K562 (cell line): ENCODE measurements at regions not wholly inside any gene's neighbourhood (a gene's known extent, or its start where the extent isn't known, plus 50 kb on each side); places are given as distances from the start of the nearest gene placed in this dataset.

Experiments used
- ATAC-seq: fragments of 200-7000 bp; cut with Tn5 transposase; 3 replicates; pipeline ENCODE4 v1.9.1; 2020; ENCODE audit warnings: moderate library complexity
- BruUV-seq: library from RNA; stranded (reverse); fragments of 400-500 nt; replicated peaks from 2 replicates; lab custom pipeline; 2021; lab: Mats Ljungman, UMichigan
- CTCF ChIA-PET: fragments of 300-600 bp; formaldehyde crosslinking; extraction: SDS; loops from one replicate; lab custom pipeline; 2021; ENCODE audit warnings: low intra/inter-chr PET ratio; lab: Yijun Ruan, JAX
- POLR2A ChIA-PET: fragments of 300-600, 350-650 bp; sonication (Branson Sonifier 250); formaldehyde crosslinking; extraction: SDS; loops from one replicate; lab custom pipeline; 2021; ENCODE audit warnings: antibody characterized with exemption, inconsistent platforms; lab: Yijun Ruan, JAX
- DNase-seq, 4 experiments: peaks; one replicate each; pipeline versions ENCODE4 v3.0.0 to v3.0.0-alpha.2; 2011 to 2018; ENCODE audit warnings: low spot score in 3 of 4, mixed read lengths in 3 of 4; ENCODE audit errors: extremely low read depth in 1 of 4
- FAIRE-seq: peaks from 2 replicates; lab custom pipeline; 2011; peaks lifted over from hg19 to GRCh38; lab: Jason Lieb, UNC
- H2AFZ ChIP-seq: 2 replicates; pipeline ENCODE4 v1.6.0; 2011; ENCODE audit warnings: low read depth, low read length, control low read depth, inconsistent platforms
- H3K27ac ChIP-seq: fragments of 200-600 bp; 3 replicates; pipeline ENCODE4 v1.8.0; 2011; ENCODE audit warnings: low read depth, mild to moderate bottlenecking, control low read depth, inconsistent platforms, low read length, moderate library complexity, mixed read lengths; ENCODE audit errors: extremely low read depth
- H3K27me3 ChIP-seq, 2 experiments: fragments of 300-600 bp in 1 of 2; 2 replicates in 1 of 2; 3 replicates in 1 of 2; pipeline versions ENCODE4 v1.6.0 to v1.8.0; 2011; ENCODE audit warnings: inconsistent platforms in 2 of 2, low read length in 2 of 2, mild to moderate bottlenecking in 1 of 2, mixed read lengths in 1 of 2, moderate library complexity in 1 of 2; ENCODE audit not compliant: control insufficient read depth in 2 of 2, insufficient read depth in 2 of 2
- H3K36me3 ChIP-seq: fragments of 300-600 bp; 3 replicates; pipeline ENCODE4 v1.8.0; 2011; ENCODE audit warnings: mild to moderate bottlenecking, low read length, inconsistent platforms; ENCODE audit not compliant: control insufficient read depth, insufficient read depth
- H3K4me1 ChIP-seq, 2 experiments: fragments of 200-600 bp in 1 of 2; replicated peaks in 1 of 2; 2 replicates in 1 of 2; 3 replicates in 1 of 2; pipeline versions ENCODE4 v1.5.1 to v1.8.0; 2011; ENCODE audit warnings: inconsistent platforms in 2 of 2, low read length in 2 of 2, mild to moderate bottlenecking in 1 of 2, mixed read lengths in 1 of 2, moderate library complexity in 1 of 2; ENCODE audit not compliant: control insufficient read depth in 2 of 2, insufficient read depth in 2 of 2
- H3K4me2 ChIP-seq: 2 replicates; pipeline ENCODE4 v1.6.1; 2011; ENCODE audit warnings: low read length, control low read depth, inconsistent platforms, mixed read lengths; ENCODE audit not compliant: insufficient read depth
- H3K4me3 ChIP-seq: fragments of 200-600 bp; sonication (generic), shearing (Covaris generic); 2 replicates; pipeline ENCODE4 v1.5.1; 2016; ENCODE audit warnings: control low read depth, inconsistent platforms
- H3K79me2 ChIP-seq: fragments of 200-600 bp; 3 replicates; pipeline ENCODE4 v1.8.0; 2011; ENCODE audit warnings: low read length, inconsistent platforms; ENCODE audit not compliant: control insufficient read depth, insufficient read depth
- H3K9ac ChIP-seq, 2 experiments: 2 replicates each; pipeline versions ENCODE4 v1.6.0 to v1.6.1; 2011; ENCODE audit warnings: low read depth in 2 of 2, low read length in 2 of 2, control low read depth in 1 of 2, inconsistent platforms in 1 of 2, mild to moderate bottlenecking in 1 of 2, mixed read lengths in 1 of 2; ENCODE audit not compliant: insufficient read depth in 1 of 2
- H3K9me1 ChIP-seq: one replicate; pipeline ENCODE4 v1.6.0; 2011; ENCODE audit warnings: inconsistent platforms, mild to moderate bottlenecking, low read length, moderate library complexity; ENCODE audit not compliant: control insufficient read depth, insufficient read depth
- H3K9me3 ChIP-seq: replicated peaks from 2 replicates; pipeline ENCODE4 v1.5.1; 2011; ENCODE audit warnings: low read depth, low read length, inconsistent platforms; ENCODE audit not compliant: control insufficient read depth, insufficient read depth
- H4K20me1 ChIP-seq: replicated peaks from 2 replicates; pipeline ENCODE4 v1.6.1; 2011; ENCODE audit warnings: low read length, inconsistent platforms, mixed read lengths; ENCODE audit not compliant: control insufficient read depth, insufficient read depth
- ELF2 ChIP-seq: fragments of 250-450 bp; sonication (Bioruptor Pico); IDR thresholded peaks from 2 replicates; pipeline ENCODE4 v1.5.0; 2021; ENCODE audit warnings: mild to moderate bottlenecking
- MCM3 ChIP-seq: fragments of 450-650 bp; IDR thresholded peaks from 2 replicates; pipeline ENCODE4 v1.6.1; 2016
- PHF21A ChIP-seq: fragments of 450-650 bp; IDR thresholded peaks from 2 replicates; pipeline ENCODE4 v1.6.1; 2017; ENCODE audit warnings: low read depth, borderline replicate concordance
- YY1 ChIP-seq, 3 experiments: IDR thresholded peaks; 2 replicates each; pipeline ENCODE4 v1.6.1; 2011; ENCODE audit warnings: low read length in 2 of 3, mild to moderate bottlenecking in 2 of 3, moderate library complexity in 2 of 3, borderline replicate concordance in 1 of 3, control low read depth in 1 of 3, low read depth in 1 of 3; ENCODE audit not compliant: insufficient read depth in 3 of 3, insufficient replicate concordance in 2 of 3, control insufficient read depth in 1 of 3, insufficient read length in 1 of 3; ENCODE audit errors: extremely low read depth in 1 of 3
- ZHX1 ChIP-seq: fragments of 150-350 bp; conservative IDR thresholded peaks from 2 replicates; pipeline ENCODE4 v1.6.1; 2014; ENCODE audit warnings: low read length
- ZNF121 ChIP-seq: sonication (generic); formaldehyde crosslinking; conservative IDR thresholded peaks from 2 replicates; pipeline ENCODE4 v1.8.0; 2022; ENCODE audit warnings: missing genetic modification reagents
- ZNF511 ChIP-seq: sonication (generic); formaldehyde crosslinking; IDR thresholded peaks from 2 replicates; pipeline ENCODE4 v1.8.0; 2022; ENCODE audit warnings: mild to moderate bottlenecking, missing genetic modification reagents
- whole genome bisulfite sequencing: fragments of 100-300 bp; shearing (Covaris generic); methylation state at CpG from one replicate; pipeline ENCODE4 v1.1.6; 2016; ENCODE audit warnings: low coverage, mixed read lengths; ENCODE audit not compliant: insufficient coverage; ENCODE audit errors: missing lambda C conversion rate; 5-methylcytosine and 5-hydroxymethylcytosine counted together
- in situ Hi-C: fragments of 300-500 bp; cut with MboI; formaldehyde crosslinking; loops from 4 replicates; pipeline ENCODE4 v1.15.0; 2018; ENCODE audit warnings: inconsistent platforms, mixed read lengths
- intact Hi-C: fragments of 100-400 bp; cut with micrococcal nuclease; formaldehyde crosslinking; loops from 2 replicates; pipeline ENCODE4 v1.14.2; 2022

GRCh38 chr20:41702647-41703046 lies 84.5 kb upstream of the CHD6 start:
- Histone ChIP-seq H3K4me2 (no peak overlapping the region), H3K27ac (no peak overlapping the region), H2AFZ (no peak overlapping the region), H3K36me3 (no peaks in the 10 kb centered on the region), H3K27me3 (no peaks in the 10 kb centered on the region), H3K79me2 (no peaks in the 10 kb centered on the region), H4K20me1 (no peaks in the 10 kb centered on the region), H3K9me3 (no peaks in the 10 kb centered on the region), H3K9ac (no peak overlapping the region), H3K4me1 (peaks cover 0 to 13% of the 10 kb centered on the region in 2 experiments; a peak in 3 of 5 replicates), H3K9me1 (no peaks in the 10 kb centered on the region), H3K4me3 (no peak overlapping the region)
- FAIRE-seq (no peak), ATAC-seq (no peak), DNase-seq (no peak)
- POLR2A ChIA-PET: interaction anchor here (2.1 kb wide), 1 partner anchor 9 kb away, joined by 7 read pairs; no protein-coding TSS in a partner anchor
- intact Hi-C loops: no loop called here
- CTCF ChIA-PET: no interaction called here
- TF ChIP-seq MCM3 (no peak), YY1 (IDR thresholded peaks at IDR 0.05; ENCODE audit: borderline replicate concordance in 1 of 3, control insufficient read depth in 1 of 3, extremely low read depth in 1 of 3, insufficient read depth in 3 of 3, insufficient read length in 1 of 3, insufficient replicate concordance in 2 of 3, low read depth in 1 of 3, low read length in 2 of 3) (peak in 1 of 3 experiments; percentile 80), ELF2 (CRISPR knock-in tag) (no peak)
- 72% methylated on average over 2 of the region's 2 CpGs for WGBS
- no TSS peak for BruUV-seq
- in situ Hi-C loops: no loop called here

GRCh38 chr20:41701588-41702348 lies 83.6 kb upstream of the CHD6 start:
- no peaks in the 10 kb centered on the region for H3K9me3 ChIP-seq
- TF ChIP-seq ZHX1 (no peak), PHF21A (no peak), ZNF511 (no peak), ZNF121 (CRISPR knock-in tag) (no peak)

More at GRCh38 chr20:41701588-41702348, 83.6 kb upstream of the CHD6 start:
- Histone ChIP-seq H3K27ac (no peak overlapping the region), H3K4me3 (no peak overlapping the region), H3K36me3 (no peaks in the 10 kb centered on the region), H2AFZ (no peak overlapping the region), H3K4me1 (peaks cover 5 to 22% of the 10 kb centered on the region in 2 experiments; a peak in 4 of 5 replicates), H4K20me1 (no peaks in the 10 kb centered on the region), H3K79me2 (no peaks in the 10 kb centered on the region), H3K4me2 (no peak overlapping the region), H3K9ac (peak overlapping the region in 1 of 2 experiments; percentile 16; a peak in 1 of 4 replicates), H3K27me3 (no peaks in the 10 kb centered on the region), H3K9me1 (no peaks in the 10 kb centered on the region)
- WGBS: 76% methylated on average over 5 of the region's 5 CpGs
- in situ Hi-C loops (no loop called here), intact Hi-C loops (no loop called here)
- no peak for FAIRE-seq
- ChIA-PET CTCF (no interaction called here), POLR2A (no interaction called here)
- ATAC-seq: no peak
- no TSS peak for BruUV-seq
- no peak for DNase-seq
